ENCODE measurements at regions not wholly inside any gene's neighbourhood (a gene's known extent, or its start where the extent isn't known, plus 50 kb on each side); places are given as distances from the start of the nearest gene placed in this dataset.

DNA sequence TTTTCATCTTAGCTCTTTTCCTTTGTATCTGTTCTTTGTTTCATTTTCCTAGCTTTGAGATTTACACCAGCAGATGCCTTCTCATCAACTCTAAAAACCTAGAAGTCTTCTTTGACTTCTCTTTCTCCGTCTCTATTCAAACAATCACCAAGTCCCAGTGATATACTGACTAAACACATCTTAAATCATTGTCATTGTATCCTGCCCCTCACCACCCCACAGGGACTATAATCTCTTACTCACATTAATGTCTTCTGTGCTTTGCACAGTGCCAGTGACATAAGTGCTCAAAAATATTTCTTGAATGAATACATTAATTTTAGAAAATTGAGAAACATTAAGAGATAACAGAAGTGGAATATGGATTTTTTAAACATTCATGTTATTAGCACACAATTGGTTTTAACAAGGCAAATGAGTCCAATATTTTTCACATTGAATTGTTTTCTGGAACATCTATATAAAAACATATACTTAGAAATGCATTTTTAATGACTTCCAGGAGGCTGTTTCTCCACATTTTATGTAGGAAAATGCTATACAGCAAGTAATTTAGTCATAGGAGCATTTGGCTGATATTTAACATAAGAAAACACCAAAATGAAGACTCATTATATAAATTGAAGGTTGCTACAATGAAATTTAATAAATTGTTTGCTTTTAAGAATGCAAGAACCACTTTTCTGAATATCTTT is 472.8 kb upstream of the PRICKLE1 start:
- Mint-ChIP-seq H3K27ac (no peak overlapping the region), H3K4me1 (no peaks in the 10 kb centered on the region), H3K36me3 (no peaks in the 10 kb centered on the region), H3K9me3 (peaks cover 2 to 8% (median 4%) of the 10 kb centered on the region in 7 donors), H3K4me3 (no peak overlapping the region), H3K27me3 (ENCODE audit: low read depth in 3 of 3) (no peaks in the 10 kb centered on the region)
- Histone ChIP-seq H3K4me1 (ENCODE audit: control insufficient read depth in 1 of 2, insufficient read depth in 2 of 2, low read length in 2 of 2) (no peaks in the 10 kb centered on the region), H3K79me2 (ENCODE audit: insufficient read depth, low read length) (no peaks in the 10 kb centered on the region), H3K27me3 (ENCODE audit: control insufficient read depth in 2 of 2, insufficient read depth in 2 of 2, low read length in 2 of 2) (no peaks in the 10 kb centered on the region), H3K4me3 (replicated peaks in 1 of 3; ENCODE audit: low read depth in 2 of 3, low read length in 3 of 3) (no peak overlapping the region), H3K4me2 (replicated peaks; ENCODE audit: extremely low read depth, low read length, poor library complexity, severe bottlenecking) (no peak overlapping the region), H2AFZ (ENCODE audit: insufficient read depth, low read depth, low read length, poor library complexity, severe bottlenecking) (no peak overlapping the region), H3K36me3 (replicated peaks in 1 of 2; ENCODE audit: control insufficient read depth in 1 of 2, insufficient read depth in 2 of 2, low read length in 2 of 2) (no peaks in the 10 kb centered on the region), H3K9me3 (replicated peaks in 1 of 2; ENCODE audit: control insufficient read depth in 1 of 2, insufficient read depth in 1 of 2, low read length in 2 of 2) (no peaks in the 10 kb centered on the region), H4K20me1 (ENCODE audit: insufficient read depth, low read length) (no peaks in the 10 kb centered on the region), H3K9ac (ENCODE audit: insufficient read depth, low read length, poor library complexity, severe bottlenecking) (no peak overlapping the region), H3K27ac (ENCODE audit: low read depth in 1 of 2, low read length in 2 of 2) (no peak overlapping the region)
- intact Hi-C loops (cut with micrococcal nuclease) = loop anchor here in 1 of 2 donors (2.0 kb wide), 1 partner anchor 38 kb away; no protein-coding TSS in a partner anchor
- no peak for DNase-seq
- 86% methylated on average over 1 of the region's 1 CpG for WGBS (ENCODE audit: insufficient coverage)
- TF ChIP-seq, protein P1, sequence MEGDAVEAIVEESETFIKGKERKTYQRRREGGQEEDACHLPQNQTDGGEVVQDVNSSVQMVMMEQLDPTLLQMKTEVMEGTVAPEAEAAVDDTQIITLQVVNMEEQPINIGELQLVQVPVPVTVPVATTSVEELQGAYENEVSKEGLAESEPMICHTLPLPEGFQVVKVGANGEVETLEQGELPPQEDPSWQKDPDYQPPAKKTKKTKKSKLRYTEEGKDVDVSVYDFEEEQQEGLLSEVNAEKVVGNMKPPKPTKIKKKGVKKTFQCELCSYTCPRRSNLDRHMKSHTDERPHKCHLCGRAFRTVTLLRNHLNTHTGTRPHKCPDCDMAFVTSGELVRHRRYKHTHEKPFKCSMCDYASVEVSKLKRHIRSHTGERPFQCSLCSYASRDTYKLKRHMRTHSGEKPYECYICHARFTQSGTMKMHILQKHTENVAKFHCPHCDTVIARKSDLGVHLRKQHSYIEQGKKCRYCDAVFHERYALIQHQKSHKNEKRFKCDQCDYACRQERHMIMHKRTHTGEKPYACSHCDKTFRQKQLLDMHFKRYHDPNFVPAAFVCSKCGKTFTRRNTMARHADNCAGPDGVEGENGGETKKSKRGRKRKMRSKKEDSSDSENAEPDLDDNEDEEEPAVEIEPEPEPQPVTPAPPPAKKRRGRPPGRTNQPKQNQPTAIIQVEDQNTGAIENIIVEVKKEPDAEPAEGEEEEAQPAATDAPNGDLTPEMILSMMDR (IDR thresholded peaks at IDR 0.05) = no peak

DNA sequence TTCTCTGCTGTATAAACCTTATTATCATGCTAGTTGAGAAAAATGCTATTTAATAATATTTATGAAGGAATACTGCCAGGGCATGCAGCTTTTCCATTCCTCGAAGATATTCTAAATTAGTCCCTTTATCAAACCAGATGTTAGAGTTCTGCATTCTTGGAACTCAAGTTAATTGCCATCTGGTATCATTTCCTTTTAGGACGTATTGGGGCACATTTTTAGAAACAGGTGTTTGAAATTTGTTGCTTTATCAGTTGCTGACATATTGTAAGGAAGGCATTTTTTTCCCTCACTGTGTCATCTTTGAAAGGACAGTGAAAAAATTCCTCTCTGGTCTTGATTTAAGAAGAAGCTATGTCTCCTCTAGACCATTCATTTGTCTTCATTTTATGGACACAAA is 471.2 kb upstream of the PRICKLE1 start:
- no peaks in the 10 kb centered on the region for H4K20me1 ChIP-seq (ENCODE audit: insufficient read depth, low read length)
- peaks cover 0 to 5% (median 2%) of the 10 kb centered on the region in 7 donors for H3K9me3 Mint-ChIP-seq

More for the DNA sequence above, 471.2 kb upstream of the PRICKLE1 start:
- Mint-ChIP-seq H3K4me3 (no peak overlapping the region), H3K27me3 (ENCODE audit: low read depth in 3 of 3) (no peaks in the 10 kb centered on the region), H3K36me3 (no peaks in the 10 kb centered on the region), H3K4me1 (no peaks in the 10 kb centered on the region), H3K27ac (no peak overlapping the region)
- TF ChIP-seq, protein P1 (IDR thresholded peaks at IDR 0.05) = no peak
- no peak for DNase-seq
- Histone ChIP-seq H2AFZ (ENCODE audit: insufficient read depth, low read depth, low read length, poor library complexity, severe bottlenecking) (no peak overlapping the region), H3K4me3 (replicated peaks in 1 of 3; ENCODE audit: low read depth in 2 of 3, low read length in 3 of 3) (no peak overlapping the region), H3K27me3 (ENCODE audit: control insufficient read depth in 2 of 2, insufficient read depth in 2 of 2, low read length in 2 of 2) (no peaks in the 10 kb centered on the region), H3K9ac (ENCODE audit: insufficient read depth, low read length, poor library complexity, severe bottlenecking) (no peak overlapping the region), H3K79me2 (ENCODE audit: insufficient read depth, low read length) (no peaks in the 10 kb centered on the region), H3K36me3 (replicated peaks in 1 of 2; ENCODE audit: control insufficient read depth in 1 of 2, insufficient read depth in 2 of 2, low read length in 2 of 2) (no peaks in the 10 kb centered on the region), H3K4me1 (ENCODE audit: control insufficient read depth in 1 of 2, insufficient read depth in 2 of 2, low read length in 2 of 2) (no peaks in the 10 kb centered on the region), H3K27ac (ENCODE audit: low read depth in 1 of 2, low read length in 2 of 2) (no peak overlapping the region), H3K9me3 (replicated peaks in 1 of 2; ENCODE audit: control insufficient read depth in 1 of 2, insufficient read depth in 1 of 2, low read length in 2 of 2) (peaks cover 0 to 5% of the 10 kb centered on the region in 2 donors), H3K4me2 (replicated peaks; ENCODE audit: extremely low read depth, low read length, poor library complexity, severe bottlenecking) (no peak overlapping the region)
- no CpG with 5 or more reads among the region's 2 CpGs for WGBS (ENCODE audit: insufficient coverage)
- intact Hi-C loops (cut with micrococcal nuclease) = no loop called here
